ENCODE measurements at regions not wholly inside any gene's neighbourhood (a gene's known extent, or its start where the extent isn't known, plus 50 kb on each side); places are given as distances from the start of the nearest gene placed in this dataset.

- Histone ChIP-seq H3K4me1 (ENCODE audit: control insufficient read depth, insufficient read depth, low read length) (peaks cover 3% of the 10 kb centered on the region), H3K27ac (ENCODE audit: low read length) (no peak overlapping the region), H3K36me3 (ENCODE audit: control insufficient read depth in 2 of 2, insufficient read depth in 2 of 2, low read length in 2 of 2) (no peaks in the 10 kb centered on the region), H3K9me3 (ENCODE audit: control insufficient read depth in 2 of 2, low read length in 2 of 2) (no peaks in the 10 kb centered on the region), H3K9ac (ENCODE audit: low read length in 2 of 2) (no peak overlapping the region), H3K4me3 (ENCODE audit: low read length in 2 of 2) (no peak overlapping the region), H3K27me3 (ENCODE audit: control insufficient read depth in 1 of 2, insufficient read depth in 2 of 2, low read length in 2 of 2) (peaks cover 0 to 14% of the 10 kb centered on the region in 2 donors)
These were observed 200.6 kb downstream of the PHETA1 start for GRCh38 chr12:111168009-111168900.

GRCh38 chr12:111166779-111167540 is 201.9 kb downstream of the PHETA1 start:
- H3K9me3 ChIP-seq (ENCODE audit: control insufficient read depth in 2 of 2, low read length in 2 of 2), result no peaks in the 10 kb centered on the region
- H3K4me1 ChIP-seq (ENCODE audit: control insufficient read depth, insufficient read depth, low read length), result peaks cover 3% of the 10 kb centered on the region
- H3K36me3 ChIP-seq (ENCODE audit: control insufficient read depth in 2 of 2, insufficient read depth in 2 of 2, low read length in 2 of 2), result no peaks in the 10 kb centered on the region
- H3K9ac ChIP-seq (ENCODE audit: low read length in 2 of 2), result no peak overlapping the region
- no peak overlapping the region for H3K4me3 ChIP-seq (ENCODE audit: low read length in 2 of 2)
- no peak overlapping the region for H3K27ac ChIP-seq (ENCODE audit: low read length)
- peaks cover 0 to 13% of the 10 kb centered on the region in 2 donors for H3K27me3 ChIP-seq (ENCODE audit: control insufficient read depth in 1 of 2, insufficient read depth in 2 of 2, low read length in 2 of 2)

GRCh38 chr12:111164833-111165525 is 203.9 kb downstream of the PHETA1 start:
- H3K4me3 ChIP-seq (ENCODE audit: low read length in 2 of 2), result no peak overlapping the region
- no peaks in the 10 kb centered on the region for H3K9me3 ChIP-seq (ENCODE audit: control insufficient read depth in 2 of 2, low read length in 2 of 2)
- H3K9ac ChIP-seq (ENCODE audit: low read length in 2 of 2), result no peak overlapping the region
- peaks cover 0 to 12% of the 10 kb centered on the region in 2 donors for H3K27me3 ChIP-seq (ENCODE audit: control insufficient read depth in 1 of 2, insufficient read depth in 2 of 2, low read length in 2 of 2)
- H3K36me3 ChIP-seq (ENCODE audit: control insufficient read depth in 2 of 2, insufficient read depth in 2 of 2, low read length in 2 of 2), result no peaks in the 10 kb centered on the region
- H3K4me1 ChIP-seq (ENCODE audit: control insufficient read depth, insufficient read depth, low read length), result peaks cover 3% of the 10 kb centered on the region
- no peak overlapping the region for H3K27ac ChIP-seq (ENCODE audit: low read length)

- Histone ChIP-seq H3K4me3 (ENCODE audit: low read length in 2 of 2) (no peak overlapping the region), H3K9ac (ENCODE audit: low read length in 2 of 2) (no peak overlapping the region), H3K27ac (ENCODE audit: low read length) (no peak overlapping the region), H3K9me3 (ENCODE audit: control insufficient read depth in 2 of 2, low read length in 2 of 2) (no peaks in the 10 kb centered on the region), H3K4me1 (ENCODE audit: control insufficient read depth, insufficient read depth, low read length) (peaks cover 3% of the 10 kb centered on the region), H3K36me3 (ENCODE audit: control insufficient read depth in 2 of 2, insufficient read depth in 2 of 2, low read length in 2 of 2) (no peaks in the 10 kb centered on the region), H3K27me3 (ENCODE audit: control insufficient read depth in 1 of 2, insufficient read depth in 2 of 2, low read length in 2 of 2) (peaks cover 0 to 11% of the 10 kb centered on the region in 2 donors)
These were observed 205.5 kb downstream of the PHETA1 start for GRCh38 chr12:111163422-111163821.

- Histone ChIP-seq H3K9me3 (ENCODE audit: control insufficient read depth in 2 of 2, low read length in 2 of 2) (no peaks in the 10 kb centered on the region), H3K36me3 (ENCODE audit: control insufficient read depth in 2 of 2, insufficient read depth in 2 of 2, low read length in 2 of 2) (no peaks in the 10 kb centered on the region), H3K9ac (ENCODE audit: low read length in 2 of 2) (no peak overlapping the region), H3K27ac (ENCODE audit: low read length) (no peak overlapping the region), H3K4me3 (ENCODE audit: low read length in 2 of 2) (no peak overlapping the region), H3K4me1 (ENCODE audit: control insufficient read depth, insufficient read depth, low read length) (peaks cover 2% of the 10 kb centered on the region), H3K27me3 (ENCODE audit: control insufficient read depth in 1 of 2, insufficient read depth in 2 of 2, low read length in 2 of 2) (peaks cover 0 to 5% of the 10 kb centered on the region in 2 donors)
These were observed 207.0 kb downstream of the PHETA1 start for GRCh38 chr12:111161898-111162297.

GRCh38 chr12:111160350-111161241 is 208.3 kb downstream of the PHETA1 start:
- Histone ChIP-seq H3K4me1 (ENCODE audit: control insufficient read depth, insufficient read depth, low read length) (no peaks in the 10 kb centered on the region), H3K36me3 (ENCODE audit: control insufficient read depth in 2 of 2, insufficient read depth in 2 of 2, low read length in 2 of 2) (no peaks in the 10 kb centered on the region), H3K4me3 (ENCODE audit: low read length in 2 of 2) (no peak overlapping the region), H3K27me3 (ENCODE audit: control insufficient read depth in 1 of 2, insufficient read depth in 2 of 2, low read length in 2 of 2) (peaks cover 0 to 5% of the 10 kb centered on the region in 2 donors), H3K27ac (ENCODE audit: low read length) (no peak overlapping the region), H3K9me3 (ENCODE audit: control insufficient read depth in 2 of 2, low read length in 2 of 2) (no peaks in the 10 kb centered on the region), H3K9ac (ENCODE audit: low read length in 2 of 2) (no peak overlapping the region)

- H3K27ac ChIP-seq (ENCODE audit: low read length), result no peak overlapping the region
- H3K9me3 ChIP-seq (ENCODE audit: control insufficient read depth in 2 of 2, low read length in 2 of 2), result no peaks in the 10 kb centered on the region
- H3K9ac ChIP-seq (ENCODE audit: low read length in 2 of 2), result no peak overlapping the region
- H3K4me3 ChIP-seq (ENCODE audit: low read length in 2 of 2), result no peak overlapping the region
- H3K4me1 ChIP-seq (ENCODE audit: control insufficient read depth, insufficient read depth, low read length), result no peaks in the 10 kb centered on the region
- H3K27me3 ChIP-seq (ENCODE audit: control insufficient read depth in 1 of 2, insufficient read depth in 2 of 2, low read length in 2 of 2), result peaks cover 0 to 11% of the 10 kb centered on the region in 2 donors
- no peaks in the 10 kb centered on the region for H3K36me3 ChIP-seq (ENCODE audit: control insufficient read depth in 2 of 2, insufficient read depth in 2 of 2, low read length in 2 of 2)
These were observed 209.9 kb downstream of the PHETA1 start for GRCh38 chr12:111158992-111159391.

GRCh38 chr12:111157486-111157885 is 211.4 kb downstream of the PHETA1 start:
- Histone ChIP-seq H3K27ac (ENCODE audit: low read length) (no peak overlapping the region), H3K4me1 (ENCODE audit: control insufficient read depth, insufficient read depth, low read length) (no peaks in the 10 kb centered on the region), H3K27me3 (ENCODE audit: control insufficient read depth in 1 of 2, insufficient read depth in 2 of 2, low read length in 2 of 2) (peaks cover 0 to 18% of the 10 kb centered on the region in 2 donors), H3K4me3 (ENCODE audit: low read length in 2 of 2) (no peak overlapping the region), H3K36me3 (ENCODE audit: control insufficient read depth in 2 of 2, insufficient read depth in 2 of 2, low read length in 2 of 2) (no peaks in the 10 kb centered on the region), H3K9ac (ENCODE audit: low read length in 2 of 2) (no peak overlapping the region), H3K9me3 (ENCODE audit: control insufficient read depth in 2 of 2, low read length in 2 of 2) (no peaks in the 10 kb centered on the region)

- H3K4me1 ChIP-seq (ENCODE audit: control insufficient read depth, insufficient read depth, low read length), result no peaks in the 10 kb centered on the region
- H3K36me3 ChIP-seq (ENCODE audit: control insufficient read depth in 2 of 2, insufficient read depth in 2 of 2, low read length in 2 of 2), result no peaks in the 10 kb centered on the region
- H3K9ac ChIP-seq (ENCODE audit: low read length in 2 of 2), result no peak overlapping the region
- H3K27ac ChIP-seq (ENCODE audit: low read length), result no peak overlapping the region
- H3K4me3 ChIP-seq (ENCODE audit: low read length in 2 of 2), result no peak overlapping the region
- H3K27me3 ChIP-seq (ENCODE audit: control insufficient read depth in 1 of 2, insufficient read depth in 2 of 2, low read length in 2 of 2), result peaks cover 0 to 23% of the 10 kb centered on the region in 2 donors
- no peaks in the 10 kb centered on the region for H3K9me3 ChIP-seq (ENCODE audit: control insufficient read depth in 2 of 2, low read length in 2 of 2)
These were observed 212.6 kb downstream of the PHETA1 start for GRCh38 chr12:111156304-111156703.

- H3K36me3 ChIP-seq (ENCODE audit: control insufficient read depth in 2 of 2, insufficient read depth in 2 of 2, low read length in 2 of 2), result no peaks in the 10 kb centered on the region
- no peak overlapping the region for H3K27ac ChIP-seq (ENCODE audit: low read length)
- H3K27me3 ChIP-seq (ENCODE audit: control insufficient read depth in 1 of 2, insufficient read depth in 2 of 2, low read length in 2 of 2), result peaks cover 0 to 21% of the 10 kb centered on the region in 2 donors
- H3K4me1 ChIP-seq (ENCODE audit: control insufficient read depth, insufficient read depth, low read length), result no peaks in the 10 kb centered on the region
- H3K9me3 ChIP-seq (ENCODE audit: control insufficient read depth in 2 of 2, low read length in 2 of 2), result no peaks in the 10 kb centered on the region
- no peak overlapping the region for H3K4me3 ChIP-seq (ENCODE audit: low read length in 2 of 2)
- H3K9ac ChIP-seq (ENCODE audit: low read length in 2 of 2), result no peak overlapping the region
These were observed 213.4 kb downstream of the PHETA1 start for GRCh38 chr12:111155521-111155920.
